ENCODE measurements at regions not wholly inside any gene's neighbourhood (a gene's known extent, or its start where the extent isn't known, plus 50 kb on each side); places are given as distances from the start of the nearest gene placed in this dataset.

- no peak for TF ChIP-seq CTCF (IDR thresholded peaks at IDR 0.05; ENCODE audit: unreplicated experiment)
- H3K9me3 Mint-ChIP-seq (ENCODE audit: low read depth, unreplicated experiment): no peaks in the 10 kb centered on the region
- no peaks in the 10 kb centered on the region for H3K27me3 Mint-ChIP-seq (ENCODE audit: unreplicated experiment)
- H3K4me3 Mint-ChIP-seq (ENCODE audit: low read depth, unreplicated experiment): no peak overlapping the region
- no peaks in the 10 kb centered on the region for H3K36me3 Mint-ChIP-seq (ENCODE audit: insufficient read depth, unreplicated experiment)
- no peak for DNase-seq
- CTCF ChIA-PET: interaction anchor here (0.8 to 1.5 kb wide), 2 partner anchors 500 to 1799 kb away, joined by 3 to 5 read pairs; no protein-coding TSS in a partner anchor
- intact Hi-C loops (cut with micrococcal nuclease; ENCODE audit: unreplicated experiment): loop anchor here (2.0 to 10.0 kb wide), 5 partner anchors 244 to 1338 kb away; no protein-coding TSS in a partner anchor
- H3K27ac Mint-ChIP-seq (ENCODE audit: unreplicated experiment): no peak overlapping the region
- BruUV-seq (replicated peaks): no TSS peak
- no peaks in the 10 kb centered on the region for H3K4me1 Mint-ChIP-seq (ENCODE audit: low read depth, unreplicated experiment)
Observed at GRCh38 chrX:80876877-80877276, 67.2 kb upstream of the BRWD3 start.

Measured in Calu3 (cell line).